Nephron (organoid): ENCODE measurements at regions not wholly inside any gene's neighbourhood (a gene's known extent, or its start where the extent isn't known, plus 50 kb on each side); places are given as distances from the start of the nearest gene placed in this dataset.
A peak's percentile ranks its signal among the peaks of the same experiment; 100 is the strongest.

Source experiments
- H3K27ac Mint-ChIP-seq, 3 experiments: 2 replicates each; pipeline ENCODE4 v1.8.0; 2020; ENCODE audit warnings: mixed read lengths in 3 of 3, mild to moderate bottlenecking in 2 of 3, moderate library complexity in 1 of 3
- H3K27me3 Mint-ChIP-seq: 2 replicates; pipeline ENCODE4 v1.8.0; 2021; ENCODE audit warnings: low read depth, mild to moderate bottlenecking, moderate library complexity, mixed read lengths
- H3K36me3 Mint-ChIP-seq: 2 replicates; pipeline ENCODE4 v1.8.0; 2020; ENCODE audit warnings: low read depth, mixed read lengths
- H3K4me1 Mint-ChIP-seq: 2 replicates; pipeline ENCODE4 v1.8.0; 2020; ENCODE audit warnings: mixed read lengths
- H3K4me3 Mint-ChIP-seq, 3 experiments: 2 replicates each; pipeline ENCODE4 v1.8.0; 2020; ENCODE audit warnings: mild to moderate bottlenecking in 3 of 3, mixed read lengths in 3 of 3, moderate library complexity in 2 of 3
- H3K9me3 Mint-ChIP-seq: 2 replicates; pipeline ENCODE4 v1.8.0; 2020; ENCODE audit warnings: mixed read lengths
- TF ChIP-seq, protein P1 (sequence below), 3 experiments: fragments of 200-600 bp; sonication (generic); IDR thresholded peaks; one replicate each; pipeline ENCODE4 v1.5.0; 2021; ENCODE audit warnings: antibody characterized with exemption in 3 of 3; ENCODE audit not compliant: unreplicated experiment in 3 of 3

DNA sequence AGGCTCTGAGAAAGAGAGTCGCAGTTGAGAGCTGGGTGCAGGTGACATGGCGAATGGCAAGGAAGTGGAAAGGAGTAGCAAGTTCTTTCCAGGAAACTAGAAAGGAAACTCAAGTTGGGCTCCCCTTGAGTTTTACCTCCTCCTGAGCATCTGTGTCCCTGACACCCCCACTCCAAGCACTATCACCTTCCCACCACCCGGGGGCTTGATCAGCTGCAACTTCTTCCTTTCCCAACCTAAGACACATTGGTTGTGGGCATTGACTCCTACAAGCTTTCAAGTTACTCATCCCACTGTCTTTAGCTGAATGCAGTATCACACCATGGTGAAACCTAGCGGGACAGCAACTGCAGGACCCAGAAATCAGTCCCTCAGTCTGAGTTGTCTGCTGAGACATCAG is 256.6 kb upstream of the NR2F2 start:
- H3K36me3 Mint-ChIP-seq = no peaks in the 10 kb centered on the region
- H3K4me3 Mint-ChIP-seq = no peak overlapping the region
- H3K27me3 Mint-ChIP-seq = no peaks in the 10 kb centered on the region
- TF ChIP-seq, protein P1, sequence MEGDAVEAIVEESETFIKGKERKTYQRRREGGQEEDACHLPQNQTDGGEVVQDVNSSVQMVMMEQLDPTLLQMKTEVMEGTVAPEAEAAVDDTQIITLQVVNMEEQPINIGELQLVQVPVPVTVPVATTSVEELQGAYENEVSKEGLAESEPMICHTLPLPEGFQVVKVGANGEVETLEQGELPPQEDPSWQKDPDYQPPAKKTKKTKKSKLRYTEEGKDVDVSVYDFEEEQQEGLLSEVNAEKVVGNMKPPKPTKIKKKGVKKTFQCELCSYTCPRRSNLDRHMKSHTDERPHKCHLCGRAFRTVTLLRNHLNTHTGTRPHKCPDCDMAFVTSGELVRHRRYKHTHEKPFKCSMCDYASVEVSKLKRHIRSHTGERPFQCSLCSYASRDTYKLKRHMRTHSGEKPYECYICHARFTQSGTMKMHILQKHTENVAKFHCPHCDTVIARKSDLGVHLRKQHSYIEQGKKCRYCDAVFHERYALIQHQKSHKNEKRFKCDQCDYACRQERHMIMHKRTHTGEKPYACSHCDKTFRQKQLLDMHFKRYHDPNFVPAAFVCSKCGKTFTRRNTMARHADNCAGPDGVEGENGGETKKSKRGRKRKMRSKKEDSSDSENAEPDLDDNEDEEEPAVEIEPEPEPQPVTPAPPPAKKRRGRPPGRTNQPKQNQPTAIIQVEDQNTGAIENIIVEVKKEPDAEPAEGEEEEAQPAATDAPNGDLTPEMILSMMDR (IDR thresholded peaks at IDR 0.05; ENCODE audit: unreplicated experiment in 3 of 3) = no peak
- no peaks in the 10 kb centered on the region for H3K4me1 Mint-ChIP-seq
- H3K9me3 Mint-ChIP-seq = peaks cover 3% of the 10 kb centered on the region
- H3K27ac Mint-ChIP-seq = no peak overlapping the region

DNA sequence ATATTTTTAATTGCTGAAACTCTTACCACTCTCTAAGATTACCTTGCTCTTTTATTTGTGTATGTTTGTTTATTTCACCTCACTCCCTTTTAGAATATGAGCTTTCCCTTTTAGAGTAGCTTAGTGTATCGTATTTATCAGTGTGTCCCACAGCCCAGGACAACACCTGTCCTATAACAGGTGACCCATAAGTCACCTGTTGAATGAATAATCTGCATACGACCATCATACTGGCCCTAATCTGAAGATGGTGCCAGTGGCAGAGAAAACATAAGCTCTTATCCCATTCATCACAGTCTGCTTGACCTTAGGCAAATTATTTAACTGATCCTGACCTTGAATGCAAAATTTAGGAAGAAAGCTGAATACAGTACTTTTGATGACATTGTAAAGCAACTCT is 254.6 kb upstream of the NR2F2 start:
- no peak overlapping the region for H3K4me3 Mint-ChIP-seq
- no peak overlapping the region for H3K27ac Mint-ChIP-seq
- no peaks in the 10 kb centered on the region for H3K4me1 Mint-ChIP-seq
- no peaks in the 10 kb centered on the region for H3K36me3 Mint-ChIP-seq
- H3K27me3 Mint-ChIP-seq = no peaks in the 10 kb centered on the region
- TF ChIP-seq, protein P1 (IDR thresholded peaks at IDR 0.05; ENCODE audit: unreplicated experiment in 3 of 3) = no peak
- peaks cover 3% of the 10 kb centered on the region for H3K9me3 Mint-ChIP-seq

DNA sequence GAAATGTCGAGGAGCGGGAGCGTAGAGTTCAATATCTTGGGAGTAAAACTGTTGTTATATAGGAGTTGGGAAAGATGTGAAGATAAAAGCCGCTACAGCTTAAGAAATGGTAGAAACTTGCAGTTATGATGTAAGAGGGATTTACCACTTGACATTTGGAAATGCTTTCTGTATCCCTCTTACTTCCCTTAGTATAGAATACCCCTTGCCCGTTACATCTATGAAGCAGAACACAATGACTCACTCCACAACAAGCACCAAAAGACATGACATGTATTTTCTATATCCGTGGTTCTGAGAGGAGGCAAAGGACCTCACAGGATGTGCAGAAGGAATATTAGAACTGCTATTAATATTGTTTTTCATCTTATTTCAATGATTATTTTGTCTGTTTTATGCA is 254.2 kb upstream of the NR2F2 start:
- TF ChIP-seq, protein P1 (IDR thresholded peaks at IDR 0.05; ENCODE audit: unreplicated experiment in 3 of 3) = no peak
- H3K4me1 Mint-ChIP-seq = no peaks in the 10 kb centered on the region
- no peak overlapping the region for H3K4me3 Mint-ChIP-seq
- no peaks in the 10 kb centered on the region for H3K27me3 Mint-ChIP-seq
- no peak overlapping the region for H3K27ac Mint-ChIP-seq
- no peaks in the 10 kb centered on the region for H3K36me3 Mint-ChIP-seq
- H3K9me3 Mint-ChIP-seq = peaks cover 3% of the 10 kb centered on the region

DNA sequence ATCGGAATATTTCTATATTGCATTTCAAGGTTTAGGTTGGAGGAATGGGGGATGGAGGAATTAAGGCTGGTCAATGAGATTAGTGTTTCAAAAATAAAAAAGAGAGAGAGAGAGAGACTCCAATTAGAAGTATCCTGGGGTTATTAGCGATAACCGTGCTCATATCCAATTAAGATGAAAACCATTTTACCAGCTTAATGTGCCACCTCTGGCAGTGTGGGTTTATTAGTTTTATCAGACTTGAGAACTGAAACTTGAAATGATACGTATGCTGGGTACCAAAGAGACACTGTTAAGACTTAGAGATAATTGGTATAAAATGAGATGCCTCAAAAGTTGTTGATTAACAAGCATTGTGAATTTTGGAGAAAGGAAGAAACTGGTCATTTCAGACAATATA is 251.5 kb upstream of the NR2F2 start:
- H3K4me3 Mint-ChIP-seq = no peak overlapping the region
- TF ChIP-seq, protein P1 (IDR thresholded peaks at IDR 0.05; ENCODE audit: unreplicated experiment in 3 of 3) = no peak
- H3K36me3 Mint-ChIP-seq = peaks cover 3% of the 10 kb centered on the region
- H3K27me3 Mint-ChIP-seq = no peaks in the 10 kb centered on the region
- no peaks in the 10 kb centered on the region for H3K9me3 Mint-ChIP-seq
- H3K4me1 Mint-ChIP-seq = no peaks in the 10 kb centered on the region
- no peak overlapping the region for H3K27ac Mint-ChIP-seq

DNA sequence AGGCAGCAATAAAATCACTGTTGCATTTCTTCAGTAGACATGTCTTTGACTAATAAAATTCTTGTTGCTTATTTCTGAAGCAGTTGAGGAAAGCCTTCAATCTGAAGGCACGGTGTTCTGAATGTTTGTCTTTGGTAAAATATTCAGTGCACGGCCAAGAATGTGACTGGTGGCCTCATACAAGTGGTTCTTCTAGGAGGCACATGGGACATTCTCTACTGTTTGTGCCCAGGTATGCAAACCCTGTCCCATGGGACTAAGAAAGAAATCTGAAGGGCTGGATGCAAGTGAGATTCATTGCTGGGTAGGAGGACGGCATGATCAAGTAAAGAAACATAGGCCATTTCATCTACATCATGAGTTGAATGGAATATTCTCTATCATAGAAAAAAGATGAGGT is 250.6 kb upstream of the NR2F2 start:
- TF ChIP-seq, protein P1 (IDR thresholded peaks at IDR 0.05; ENCODE audit: unreplicated experiment in 3 of 3) = no peak
- Mint-ChIP-seq H3K27ac (no peak overlapping the region), H3K36me3 (peaks cover 3% of the 10 kb centered on the region), H3K4me3 (no peak overlapping the region), H3K9me3 (no peaks in the 10 kb centered on the region), H3K27me3 (no peaks in the 10 kb centered on the region), H3K4me1 (no peaks in the 10 kb centered on the region)

DNA sequence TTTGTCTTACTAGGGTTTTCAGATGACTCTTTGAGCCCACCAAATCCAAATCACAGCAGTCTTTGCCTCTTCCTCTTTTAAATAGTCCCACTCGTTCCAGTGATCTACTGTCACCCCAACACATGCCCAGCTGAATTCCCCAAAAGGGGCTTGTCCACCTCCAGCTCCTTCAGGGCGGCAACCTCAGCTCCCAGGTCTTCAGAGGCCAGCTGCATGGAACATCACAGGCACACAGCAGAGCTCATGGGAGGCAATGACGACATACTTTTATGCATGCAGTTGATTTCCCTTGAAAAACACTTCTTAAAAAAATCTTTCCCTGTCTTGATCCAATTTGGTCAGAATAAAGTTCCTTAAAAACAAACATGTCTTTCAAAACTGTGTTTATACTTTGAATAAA is 244.3 kb upstream of the NR2F2 start:
- Mint-ChIP-seq H3K27ac (peak overlapping the region in 2 of 3 experiments; percentile 11 to 76), H3K4me1 (peaks cover 36% of the 10 kb centered on the region), H3K36me3 (peaks cover 3% of the 10 kb centered on the region), H3K4me3 (no peak overlapping the region), H3K27me3 (no peaks in the 10 kb centered on the region), H3K9me3 (no peaks in the 10 kb centered on the region)
- TF ChIP-seq, protein P1 (IDR thresholded peaks at IDR 0.05; ENCODE audit: unreplicated experiment in 3 of 3) = no peak
